Fibroblast of mammary gland (primary cell): ENCODE measurements at regions not wholly inside any gene's neighbourhood (a gene's known extent, or its start where the extent isn't known, plus 50 kb on each side); places are given as distances from the start of the nearest gene placed in this dataset.
"Not testable (repeated sequence)": the region's sequence is repeated elsewhere in the genome, so short reads cannot be mapped to it uniquely, and the experiment has no call there.

Source experiments
- DNase-seq: peaks from one replicate; pipeline ENCODE4 v3.0.0-alpha.2; 2010; ENCODE audit warnings: low read depth
- H3K4me3 ChIP-seq: 2 replicates; pipeline ENCODE4 v1.5.1; 2011; ENCODE audit warnings: low read depth, mild to moderate bottlenecking, low read length, moderate library complexity; ENCODE audit not compliant: control insufficient read depth
- TF ChIP-seq, protein P1 (sequence below): conservative IDR thresholded peaks from 2 replicates; pipeline ENCODE4 v1.5.1; 2011; ENCODE audit warnings: low read depth, low read length, inconsistent platforms; ENCODE audit not compliant: control insufficient read depth, insufficient read depth

- DNase-seq, result no peak
- TF ChIP-seq, protein P1, sequence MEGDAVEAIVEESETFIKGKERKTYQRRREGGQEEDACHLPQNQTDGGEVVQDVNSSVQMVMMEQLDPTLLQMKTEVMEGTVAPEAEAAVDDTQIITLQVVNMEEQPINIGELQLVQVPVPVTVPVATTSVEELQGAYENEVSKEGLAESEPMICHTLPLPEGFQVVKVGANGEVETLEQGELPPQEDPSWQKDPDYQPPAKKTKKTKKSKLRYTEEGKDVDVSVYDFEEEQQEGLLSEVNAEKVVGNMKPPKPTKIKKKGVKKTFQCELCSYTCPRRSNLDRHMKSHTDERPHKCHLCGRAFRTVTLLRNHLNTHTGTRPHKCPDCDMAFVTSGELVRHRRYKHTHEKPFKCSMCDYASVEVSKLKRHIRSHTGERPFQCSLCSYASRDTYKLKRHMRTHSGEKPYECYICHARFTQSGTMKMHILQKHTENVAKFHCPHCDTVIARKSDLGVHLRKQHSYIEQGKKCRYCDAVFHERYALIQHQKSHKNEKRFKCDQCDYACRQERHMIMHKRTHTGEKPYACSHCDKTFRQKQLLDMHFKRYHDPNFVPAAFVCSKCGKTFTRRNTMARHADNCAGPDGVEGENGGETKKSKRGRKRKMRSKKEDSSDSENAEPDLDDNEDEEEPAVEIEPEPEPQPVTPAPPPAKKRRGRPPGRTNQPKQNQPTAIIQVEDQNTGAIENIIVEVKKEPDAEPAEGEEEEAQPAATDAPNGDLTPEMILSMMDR, result no peak
- H3K4me3 ChIP-seq, result no peak overlapping the region
Observed at GRCh38 chr9:90504486-90504885, 138.1 kb downstream of the DIRAS2 start.

DNA sequence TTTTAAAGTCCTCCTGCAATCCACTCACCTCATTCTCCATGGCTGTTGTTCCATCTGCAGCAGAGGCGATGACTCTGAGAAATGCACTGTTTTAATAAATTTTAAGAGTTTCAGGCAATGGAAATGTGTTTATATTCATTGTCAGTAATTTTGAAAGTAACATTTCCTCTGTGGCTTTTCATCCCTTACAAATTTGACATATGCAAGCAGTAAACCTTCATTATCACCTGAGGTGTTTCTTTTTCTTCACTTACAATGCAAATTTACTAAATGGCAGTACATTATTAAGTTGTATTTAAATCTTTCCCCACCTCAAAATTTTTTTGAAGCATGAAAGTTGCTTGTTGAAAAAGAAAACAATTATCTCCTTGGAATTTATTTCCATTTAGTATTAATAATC, 136.9 kb downstream of the DIRAS2 start:
- TF ChIP-seq, protein P1, result no peak
- H3K4me3 ChIP-seq, result no peak overlapping the region
- DNase-seq, result no peak

GRCh38 chr9:90506402-90506801, 136.2 kb downstream of the DIRAS2 start:
- DNase-seq, H3K4me3 ChIP-seq: not testable (repeated sequence)

DNA sequence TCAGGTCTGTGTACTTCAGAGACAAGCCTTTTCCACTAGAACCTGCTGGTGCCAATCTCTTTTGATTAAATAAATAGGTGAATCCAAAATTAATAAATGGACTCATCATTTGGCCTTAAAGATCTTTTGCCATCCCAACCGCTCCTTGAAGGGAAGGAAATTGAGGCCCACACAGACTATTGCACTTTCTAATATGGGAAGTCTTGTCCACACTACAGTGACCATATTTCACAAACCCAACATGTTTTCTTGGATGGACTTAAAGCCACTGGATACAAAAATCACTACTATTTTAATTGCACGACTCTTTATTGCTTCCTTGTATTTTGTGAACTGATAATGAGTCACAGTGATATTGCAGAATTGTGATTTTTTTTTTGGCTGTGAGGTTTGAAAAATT, 135.0 kb downstream of the DIRAS2 start:
- TF ChIP-seq, protein P1, result no peak
- no peak overlapping the region for H3K4me3 ChIP-seq

GRCh38 chr9:90508940-90509339, 133.7 kb downstream of the DIRAS2 start:
- TF ChIP-seq, protein P1, result no peak
- no peak overlapping the region for H3K4me3 ChIP-seq
- DNase-seq, result no peak

More for the DNA sequence above, 135.0 kb downstream of the DIRAS2 start:
- no peak for DNase-seq

DNA sequence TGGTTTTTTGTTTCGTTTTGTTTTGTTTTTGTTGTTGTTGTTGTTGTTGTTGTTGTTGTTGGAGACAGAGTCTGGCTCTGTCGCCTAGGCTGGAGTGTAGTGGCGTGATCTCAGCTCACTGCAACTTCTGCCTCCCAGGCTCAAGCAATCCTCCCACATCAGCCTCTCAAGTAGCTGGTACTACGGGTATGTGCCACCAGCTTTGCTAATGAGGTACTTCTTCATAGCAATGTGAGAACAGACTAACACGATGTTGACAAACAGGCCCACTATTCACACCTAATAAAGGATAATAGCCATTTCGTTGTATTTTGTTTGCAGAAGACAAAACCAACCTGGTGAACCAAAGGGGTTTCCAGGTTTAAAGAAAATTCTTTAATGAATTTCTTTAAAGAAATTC, 130.9 kb downstream of the DIRAS2 start:
- TF ChIP-seq, protein P1, result no peak
- no peak overlapping the region for H3K4me3 ChIP-seq
- DNase-seq, result no peak

- H3K4me3 ChIP-seq, result no peak overlapping the region
- DNase-seq, result no peak
- TF ChIP-seq, protein P1, result no peak
Observed at GRCh38 chr9:90514877-90515276, 127.7 kb downstream of the DIRAS2 start.
